IMR-90 (cell line): ENCODE measurements at regions not wholly inside any gene's neighbourhood (a gene's known extent, or its start where the extent isn't known, plus 50 kb on each side); places are given as distances from the start of the nearest gene placed in this dataset.

ENCODE experiments used
- ATAC-seq: fragments of 200-7000 bp; cut with Tn5 transposase; 2 replicates; pipeline ENCODE4 v1.9.1; 2020; ENCODE audit warnings: low read depth, mild to moderate bottlenecking, moderate library complexity
- BruUV-seq: library from RNA; stranded (reverse); fragments of 400-500 nt; replicated peaks from 2 replicates; lab custom pipeline; 2021; lab: Mats Ljungman, UMichigan
- CTCF ChIA-PET: fragments of 300-600 bp; formaldehyde crosslinking; extraction: SDS; loops from one replicate; lab custom pipeline; 2021; ENCODE audit warnings: antibody characterized with exemption; lab: Yijun Ruan, JAX
- POLR2A ChIA-PET: fragments of 300-600 bp; sonication (Branson Sonifier 250); formaldehyde crosslinking; loops from one replicate; lab custom pipeline; 2022; ENCODE audit warnings: antibody characterized with exemption; ENCODE audit not compliant: unreplicated experiment; lab: Charles Lee
- DNase-seq: peaks from one replicate; pipeline ENCODE4 v3.0.0; 2013
- H2AFZ ChIP-seq: replicated peaks from 2 replicates; pipeline ENCODE3; 2013; ENCODE audit warnings: low read length, mild to moderate bottlenecking; ENCODE audit not compliant: poor library complexity
- H2AK5ac ChIP-seq: 2 replicates; pipeline ENCODE4 v1.6.1; 2013; ENCODE audit warnings: low read depth, low read length, inconsistent platforms
- H2AK9ac ChIP-seq: replicated peaks from 2 replicates; pipeline ENCODE3; 2013; ENCODE audit warnings: mild to moderate bottlenecking, low read depth, low read length, moderate library complexity; ENCODE audit not compliant: poor library complexity
- H2BK120ac ChIP-seq: 2 replicates; pipeline ENCODE4 v1.6.1; 2013; ENCODE audit warnings: low read depth, low read length, inconsistent platforms
- H2BK15ac ChIP-seq: 3 replicates; pipeline ENCODE4 v1.6.1; 2013; ENCODE audit warnings: low read depth, low read length, inconsistent platforms
- H2BK20ac ChIP-seq: 2 replicates; pipeline ENCODE4 v1.6.1; 2013; ENCODE audit warnings: low read depth, mild to moderate bottlenecking, inconsistent platforms, low read length, moderate library complexity
- H2BK5ac ChIP-seq: 2 replicates; pipeline ENCODE4 v1.6.1; 2013; ENCODE audit warnings: mild to moderate bottlenecking, low read depth, low read length, inconsistent platforms; ENCODE audit not compliant: poor library complexity, severe bottlenecking
- H3K14ac ChIP-seq: replicated peaks from 2 replicates; pipeline ENCODE4 v1.6.1; 2013; ENCODE audit warnings: low read depth, low read length, inconsistent platforms
- H3K18ac ChIP-seq: 2 replicates; pipeline ENCODE4 v1.6.1; 2013; ENCODE audit warnings: low read depth, low read length, control low read depth
- H3K23ac ChIP-seq: 2 replicates; pipeline ENCODE4 v1.6.1; 2013; ENCODE audit warnings: low read depth, low read length, inconsistent platforms
- H3K27ac ChIP-seq: 2 replicates; pipeline ENCODE4 v1.5.1; 2013; ENCODE audit warnings: mild to moderate bottlenecking, control low read depth, low read length; ENCODE audit not compliant: insufficient read depth
- H3K27me3 ChIP-seq: 2 replicates; pipeline ENCODE4 v1.6.1; 2013; ENCODE audit warnings: low read length; ENCODE audit not compliant: control insufficient read depth, insufficient read depth
- H3K36me3 ChIP-seq: 2 replicates; pipeline ENCODE4 v1.6.1; 2013; ENCODE audit warnings: low read length, mixed read lengths; ENCODE audit not compliant: control insufficient read depth, insufficient read depth
- H3K4ac ChIP-seq: 2 replicates; pipeline ENCODE4 v1.6.1; 2013; ENCODE audit warnings: low read depth, low read length, inconsistent platforms
- H3K4me1 ChIP-seq: 2 replicates; pipeline ENCODE4 v1.6.1; 2013; ENCODE audit warnings: low read length, mixed read lengths; ENCODE audit not compliant: control insufficient read depth, insufficient read depth
- H3K4me2 ChIP-seq: 2 replicates; pipeline ENCODE4 v1.6.1; 2013; ENCODE audit warnings: low read depth, mild to moderate bottlenecking, control low read depth, low read length, moderate library complexity
- H3K4me3 ChIP-seq: 2 replicates; pipeline ENCODE4 v1.5.1; 2013; ENCODE audit warnings: low read depth, mild to moderate bottlenecking, control low read depth, low read length, moderate library complexity; ENCODE audit not compliant: insufficient read depth
- H3K56ac ChIP-seq: 2 replicates; pipeline ENCODE4 v1.6.1; 2013; ENCODE audit warnings: low read length, inconsistent platforms; ENCODE audit not compliant: insufficient read depth; ENCODE audit errors: extremely low read depth
- H3K79me1 ChIP-seq, 2 experiments: 2 replicates each; pipeline ENCODE4 v1.6.1; 2013; ENCODE audit warnings: low read length in 2 of 2, inconsistent platforms in 1 of 2, low read depth in 1 of 2
- H3K9ac ChIP-seq: 2 replicates; pipeline ENCODE4 v1.6.1; 2013; ENCODE audit warnings: low read depth, low read length, control low read depth
- H3K9me1 ChIP-seq: 2 replicates; pipeline ENCODE4 v1.6.1; 2013; ENCODE audit warnings: low read length, inconsistent platforms; ENCODE audit not compliant: insufficient read depth
- H3K9me3 ChIP-seq: 2 replicates; pipeline ENCODE4 v1.6.1; 2013; ENCODE audit warnings: low read length; ENCODE audit not compliant: control insufficient read depth, insufficient read depth
- H4K20me1 ChIP-seq: 2 replicates; pipeline ENCODE4 v1.6.1; 2013; ENCODE audit warnings: low read length, inconsistent platforms; ENCODE audit not compliant: insufficient read depth
- H4K5ac ChIP-seq: 2 replicates; pipeline ENCODE4 v1.6.1; 2013; ENCODE audit warnings: mild to moderate bottlenecking, low read depth, low read length, control low read depth
- H4K8ac ChIP-seq, 2 experiments: 2 replicates each; pipeline ENCODE4 v1.6.1; 2013; ENCODE audit warnings: low read depth in 2 of 2, low read length in 2 of 2, control low read depth in 1 of 2, inconsistent platforms in 1 of 2
- H4K91ac ChIP-seq: 2 replicates; pipeline ENCODE4 v1.6.1; 2013; ENCODE audit warnings: low read depth, low read length, inconsistent platforms; ENCODE audit not compliant: insufficient read depth
- CHD1 ChIP-seq: IDR thresholded peaks from 2 replicates; pipeline ENCODE4 v1.6.1; 2012; ENCODE audit warnings: low read depth, low read length, improper control_type of control experiment
- FOS ChIP-seq: fragments of 150-350 bp; IDR thresholded peaks from 2 replicates; pipeline ENCODE4 v1.6.1; 2016; ENCODE audit warnings: low read depth, low read length
- MAFK ChIP-seq: IDR thresholded peaks from 2 replicates; pipeline ENCODE4 v1.6.1; 2012; ENCODE audit warnings: low read depth, low read length, improper control_type of control experiment
- MXI1 ChIP-seq: IDR thresholded peaks from 2 replicates; pipeline ENCODE4 v1.6.1; 2012; ENCODE audit warnings: low read depth, mild to moderate bottlenecking, low read length, moderate library complexity, borderline replicate concordance
- SMC3 ChIP-seq: fragments of 150-350 bp; IDR thresholded peaks from 2 replicates; pipeline ENCODE4 v1.6.1; 2016; ENCODE audit warnings: low read depth, mild to moderate bottlenecking, antibody characterized with exemption, low read length, moderate library complexity
- WGBS, 2 experiments: methylation state at CpG; one replicate each; pipeline versions ENCODE4 v1.1.5 to v1.1.7; 2013; ENCODE audit warnings: missing lambda C conversion rate in 2 of 2; ENCODE audit not compliant: insufficient read length in 1 of 2; ENCODE audit errors: extremely low coverage in 2 of 2; 5-methylcytosine and 5-hydroxymethylcytosine counted together
- dilution Hi-C: fragments of 300-500 bp; cut with HindIII; formaldehyde crosslinking; loops from one replicate; pipeline ENCODE4 v1.14.3; 2018; ENCODE audit warnings: low sequenced_read_pairs; ENCODE audit not compliant: unreplicated experiment
- in situ Hi-C: fragments of 300-500 bp; cut with MboI; formaldehyde crosslinking; loops from 3 replicates; pipeline ENCODE4 v1.14.3; 2019; ENCODE audit warnings: low sequenced_read_pairs, inconsistent platforms, mixed read lengths
- intact Hi-C: fragments of 100-400 bp; cut with micrococcal nuclease; formaldehyde crosslinking; loops from 2 replicates; pipeline ENCODE4 v1.10.0; 2022

DNA sequence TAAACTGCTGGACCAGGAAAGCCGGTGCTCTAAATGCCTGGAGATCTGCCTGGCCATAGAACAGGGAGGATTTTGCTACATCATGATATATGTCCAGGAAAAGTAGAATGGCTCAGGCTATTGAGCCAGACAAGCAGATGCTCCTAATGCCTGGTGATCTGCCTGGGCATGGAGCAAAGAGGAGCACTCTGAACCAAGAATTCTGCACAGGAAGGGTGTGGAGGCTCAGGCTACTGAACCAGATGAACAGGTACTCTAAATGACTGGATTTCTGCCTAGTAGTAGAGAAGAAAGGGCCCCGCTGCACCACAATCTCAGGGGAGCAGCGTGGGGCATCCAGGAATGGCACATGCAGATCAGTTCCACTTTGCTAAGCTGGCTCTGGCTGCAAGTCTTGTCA, 607.9 kb downstream of the ANKRD50 start:
- no peak overlapping the region for H2AK5ac ChIP-seq
- no peak overlapping the region for H2BK15ac ChIP-seq
- dilution Hi-C loops: no loop called here
- H4K20me1 ChIP-seq: no peaks in the 10 kb centered on the region
- H4K8ac ChIP-seq: no peak overlapping the region
- H3K79me1 ChIP-seq: no peaks in the 10 kb centered on the region
- H2BK5ac ChIP-seq: no peak overlapping the region
- no peak overlapping the region for H2AK9ac ChIP-seq
- POLR2A ChIA-PET: no interaction called here
- no peak overlapping the region for H3K9ac ChIP-seq
- no peak overlapping the region for H4K91ac ChIP-seq
- 0 out of 2 replicates have a peak, but pooled peaks cover 2% of the 10 kb centered on the region for H3K9me3 ChIP-seq
- no peak overlapping the region for H3K23ac ChIP-seq
- H3K18ac ChIP-seq: no peak overlapping the region
- no peak overlapping the region for H2BK20ac ChIP-seq
- no peak overlapping the region for H4K5ac ChIP-seq
- BruUV-seq: no TSS peak
- no peak overlapping the region for H2BK120ac ChIP-seq
- no peak overlapping the region for H3K4me3 ChIP-seq
- H3K27me3 ChIP-seq: no peaks in the 10 kb centered on the region
- no peak overlapping the region for H3K27ac ChIP-seq
- no peak for TF ChIP-seq CHD1
- no peak for TF ChIP-seq SMC3
- TF ChIP-seq MXI1: no peak
- TF ChIP-seq MAFK: no peak
- TF ChIP-seq FOS: no peak
- ATAC-seq: no peak
- H3K4me2 ChIP-seq: no peak overlapping the region
- H3K36me3 ChIP-seq: no peaks in the 10 kb centered on the region
- in situ Hi-C loops: loop anchor here (10.0 kb wide), 3 partner anchors 440 to 990 kb away; no protein-coding TSS in a partner anchor
- no peak overlapping the region for H3K4ac ChIP-seq
- DNase-seq: no peak
- CTCF ChIA-PET: interaction anchor here (0.6 kb wide), 1 partner anchor 258 kb away, joined by 3 read pairs; no protein-coding TSS in a partner anchor
- H3K56ac ChIP-seq: no peak overlapping the region
- no peaks in the 10 kb centered on the region for H3K9me1 ChIP-seq
- H2AFZ ChIP-seq: peak overlapping the region; percentile 32
- no peaks in the 10 kb centered on the region for H3K4me1 ChIP-seq
- H3K14ac ChIP-seq: no peak overlapping the region; the same call in none of the 2 replicates
- 80% methylated on average over 1 of the region's 3 CpGs; no CpG with 5 or more reads in 1 of the 2 experiments for WGBS, 2 experiments
- intact Hi-C loops: no loop called here
